HPDE6-E6E7 (cell line): ENCODE measurements at regions not wholly inside any gene's neighbourhood (a gene's known extent, or its start where the extent isn't known, plus 50 kb on each side); places are given as distances from the start of the nearest gene placed in this dataset.
"Not testable (repeated sequence)": the region's sequence is repeated elsewhere in the genome, so short reads cannot be mapped to it uniquely, and the experiment has no call there.

Experiments
- DNase-seq: peaks from one replicate; pipeline ENCODE4 v3.0.0; 2011; ENCODE audit warnings: missing footprints; ENCODE audit errors: extremely low spot score

- no peak for DNase-seq
Observed at GRCh38 chr2:210861038-210861665, 304.8 kb downstream of the CPS1 start.

DNA sequence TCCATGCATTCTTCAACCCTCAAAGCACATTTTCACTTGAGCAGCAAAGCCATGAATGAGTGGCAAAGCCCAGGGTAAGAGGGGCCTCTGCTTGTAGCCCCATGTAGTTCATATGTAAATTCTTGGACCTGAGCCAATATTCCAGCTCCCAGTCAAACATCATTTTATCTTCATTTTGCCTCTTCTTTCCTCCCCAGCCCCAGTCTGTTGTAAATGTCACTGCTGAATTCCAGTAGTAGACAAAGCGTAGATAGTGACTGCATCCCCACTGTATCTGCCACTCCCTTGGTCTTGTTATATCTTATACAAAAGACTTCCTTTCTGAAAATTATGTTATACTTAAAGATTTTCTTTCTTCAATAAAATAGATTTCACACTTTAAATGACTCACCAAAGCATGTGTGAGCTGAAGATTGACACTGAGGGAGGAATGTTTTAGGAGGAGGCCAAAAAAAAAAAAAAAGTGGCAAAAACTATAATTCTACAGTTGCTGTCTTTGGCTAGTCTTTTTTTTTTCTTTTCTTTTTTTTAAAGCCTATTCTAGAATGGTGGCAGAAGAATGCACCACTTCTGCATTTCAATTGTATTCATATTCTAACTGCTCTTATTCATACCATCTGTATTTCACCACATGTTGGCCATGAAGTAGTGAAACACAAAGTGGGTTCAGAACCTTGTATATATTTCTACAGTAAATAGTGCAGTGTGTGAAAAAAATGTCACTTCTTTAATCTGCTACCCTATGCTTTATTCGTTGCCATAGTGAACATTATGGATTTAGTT is 306.1 kb downstream of the CPS1 start:
- DNase-seq = no peak

DNA sequence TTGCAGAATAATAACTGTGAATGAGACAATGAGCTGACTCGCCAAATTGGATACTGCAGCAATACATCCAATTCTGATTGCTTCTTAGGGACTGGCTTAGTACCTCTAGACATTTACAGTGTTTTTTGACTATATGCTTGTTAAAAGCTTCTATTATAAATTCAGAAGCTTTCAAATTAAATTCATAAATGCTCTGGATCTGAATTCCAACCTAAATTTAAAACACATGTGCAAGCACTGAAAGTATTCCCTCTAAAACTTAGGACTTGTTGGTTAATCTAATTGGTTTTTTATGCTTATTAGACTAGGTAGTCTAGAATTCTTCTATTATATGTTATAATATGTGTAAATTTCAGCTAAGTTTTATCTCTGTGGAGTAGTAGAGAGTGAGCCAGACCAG is 306.9 kb downstream of the CPS1 start:
- no peak for DNase-seq

DNA sequence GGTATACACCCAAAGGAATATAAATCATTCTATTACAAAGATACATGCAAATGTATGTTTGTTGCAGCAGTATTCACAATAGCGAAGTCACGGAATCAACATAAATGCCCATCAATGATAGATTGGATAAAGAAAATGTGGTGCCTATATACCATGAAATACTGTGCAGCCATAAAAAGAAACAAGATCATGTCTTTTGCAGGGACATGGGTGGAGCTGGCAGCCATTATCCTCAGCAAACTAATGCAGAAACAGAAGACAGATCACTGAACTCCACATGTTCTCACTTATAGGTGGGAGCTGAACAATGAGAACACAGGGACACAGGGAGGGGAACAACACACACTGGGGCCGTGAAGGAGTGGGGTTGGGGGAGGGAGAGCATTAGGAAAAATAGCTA is 315.2 kb downstream of the CPS1 start:
- DNase-seq = not testable (repeated sequence)

- no peak for DNase-seq
Observed at GRCh38 chr2:210873631-210874030, 317.2 kb downstream of the CPS1 start.

GRCh38 chr2:210884227-210884626 is 327.8 kb downstream of the CPS1 start:
- no peak for DNase-seq

GRCh38 chr2:210888035-210888434 is 331.6 kb downstream of the CPS1 start:
- no peak for DNase-seq

DNA sequence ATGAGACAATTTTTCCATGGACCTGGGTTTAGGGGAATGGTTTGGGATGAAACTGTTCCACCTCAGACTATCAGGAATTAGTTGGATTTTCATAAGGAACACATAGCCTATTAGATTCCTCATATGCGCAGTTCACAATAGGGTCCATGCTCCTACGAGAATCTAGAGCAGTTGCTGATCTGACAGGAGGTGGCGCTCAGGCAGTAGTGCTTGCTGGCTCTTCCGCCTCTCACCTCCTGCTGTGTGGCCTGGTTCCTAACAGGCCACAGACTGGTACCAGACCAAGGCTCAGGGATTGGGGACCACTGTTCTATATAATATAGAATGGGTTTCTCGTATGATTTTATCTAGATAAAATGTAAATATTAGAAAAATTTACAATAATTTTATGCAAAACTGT is 338.7 kb downstream of the CPS1 start:
- DNase-seq = no peak

- peak; percentile 8 for DNase-seq
Observed at GRCh38 chr2:210899131-210899530, 342.7 kb downstream of the CPS1 start.

DNA sequence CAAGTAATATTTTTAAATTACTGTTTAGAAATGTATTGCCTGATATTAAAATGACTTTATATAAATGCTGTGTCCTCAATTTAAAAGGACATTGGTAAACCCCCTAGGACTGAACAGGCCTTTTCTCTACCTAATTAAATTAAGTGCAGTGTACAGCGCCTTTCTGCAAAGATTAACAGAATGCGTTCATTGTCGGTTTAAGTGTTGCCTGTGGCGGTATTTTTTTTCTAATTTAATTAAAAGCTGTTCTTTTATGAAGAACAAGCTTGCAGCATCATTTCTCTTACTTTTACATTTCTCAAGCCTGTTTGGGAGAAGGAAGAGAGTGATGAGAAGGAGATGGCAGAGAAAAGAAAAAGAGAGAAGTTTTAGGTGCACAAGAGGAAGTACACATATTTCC is 344.9 kb downstream of the CPS1 start:
- no peak for DNase-seq

DNA sequence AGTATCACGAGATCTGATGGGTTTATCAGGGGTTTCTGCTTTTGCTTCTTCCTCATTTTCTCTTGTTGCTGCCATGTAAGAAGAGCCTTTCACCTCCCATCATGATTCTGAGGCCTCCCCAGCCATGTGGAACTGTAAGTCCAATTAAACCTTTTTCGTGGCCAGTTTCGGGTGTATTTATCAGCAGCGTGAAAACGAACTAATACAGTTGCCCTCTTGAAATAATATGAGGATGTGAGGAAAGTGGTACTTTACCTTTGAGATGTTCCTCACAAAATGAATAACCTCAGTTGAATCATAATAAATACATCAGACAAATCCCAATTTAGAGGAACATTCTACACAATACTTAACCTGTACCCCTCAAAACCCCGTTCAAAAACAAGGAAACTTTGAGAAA is 356.4 kb downstream of the CPS1 start:
- DNase-seq = no peak

DNA sequence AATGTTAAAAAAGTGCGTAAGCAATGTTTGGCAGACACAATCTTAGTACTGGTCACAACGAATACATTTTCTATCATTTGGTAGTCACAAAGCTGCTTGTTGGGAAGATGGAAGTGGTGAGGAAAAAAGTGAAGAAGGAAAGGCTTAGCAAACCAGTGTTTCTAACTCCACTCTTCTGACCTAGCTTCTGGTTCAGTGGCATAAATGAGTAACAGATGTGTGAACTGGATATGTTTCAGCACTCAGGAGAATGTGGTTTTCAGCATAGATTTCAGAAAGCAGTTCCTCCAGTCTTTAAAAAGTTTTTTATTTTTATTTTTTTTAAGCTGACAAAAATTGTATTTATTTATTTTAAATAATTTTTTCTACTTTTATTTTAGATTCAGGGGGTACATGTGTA is 357.1 kb downstream of the CPS1 start:
- DNase-seq = no peak

- no peak for DNase-seq
Observed at GRCh38 chr2:210915912-210916311, 359.5 kb downstream of the CPS1 start.

GRCh38 chr2:210917465-210917864 is 361.1 kb downstream of the CPS1 start:
- DNase-seq = no peak

DNA sequence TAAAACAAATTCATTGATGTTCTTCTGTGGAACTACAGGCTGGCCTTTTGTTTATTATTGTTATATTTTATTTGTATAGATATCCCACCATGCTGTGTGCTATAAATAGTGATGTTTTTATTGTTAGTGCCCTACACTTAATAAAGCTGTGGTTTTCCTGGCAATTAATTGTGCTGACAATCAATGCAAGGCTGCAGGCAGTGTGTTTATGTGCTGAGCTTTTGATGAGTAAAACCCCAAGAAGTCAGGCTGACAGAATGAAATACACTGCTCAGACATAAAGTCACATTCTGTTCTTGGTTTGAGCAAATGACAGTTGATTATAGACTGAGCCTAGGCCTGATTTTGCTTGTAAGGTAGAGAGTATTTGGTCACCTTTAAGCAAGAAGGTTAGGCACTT is 362.7 kb downstream of the CPS1 start:
- no peak for DNase-seq

- no peak for DNase-seq
Observed at GRCh38 chr2:210922419-210922818, 366.0 kb downstream of the CPS1 start.

- DNase-seq = no peak
Observed at GRCh38 chr2:210928714-210929113, 372.3 kb downstream of the CPS1 start.

DNA sequence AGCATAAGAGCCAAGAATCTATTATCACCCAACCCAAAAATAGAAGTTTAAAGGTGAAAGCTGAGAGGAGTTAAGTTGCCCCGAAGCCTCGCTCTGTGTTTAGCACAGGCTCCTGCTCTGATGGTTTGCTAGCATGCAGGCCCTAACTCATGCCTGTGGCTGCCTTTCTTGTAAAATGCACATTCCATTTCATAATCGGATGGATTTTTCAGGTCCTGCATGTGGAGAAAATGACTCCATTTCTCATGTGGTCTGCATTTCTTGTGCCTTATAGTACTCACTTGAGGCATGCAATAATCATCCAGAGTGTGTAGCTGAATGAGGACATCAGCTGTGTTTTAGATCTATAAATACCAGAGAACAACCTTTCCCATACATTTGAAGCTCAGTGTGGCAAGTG is 381.8 kb downstream of the CPS1 start:
- DNase-seq = no peak

- DNase-seq = no peak
Observed at GRCh38 chr2:210946395-210946794, 390.0 kb downstream of the CPS1 start.

DNA sequence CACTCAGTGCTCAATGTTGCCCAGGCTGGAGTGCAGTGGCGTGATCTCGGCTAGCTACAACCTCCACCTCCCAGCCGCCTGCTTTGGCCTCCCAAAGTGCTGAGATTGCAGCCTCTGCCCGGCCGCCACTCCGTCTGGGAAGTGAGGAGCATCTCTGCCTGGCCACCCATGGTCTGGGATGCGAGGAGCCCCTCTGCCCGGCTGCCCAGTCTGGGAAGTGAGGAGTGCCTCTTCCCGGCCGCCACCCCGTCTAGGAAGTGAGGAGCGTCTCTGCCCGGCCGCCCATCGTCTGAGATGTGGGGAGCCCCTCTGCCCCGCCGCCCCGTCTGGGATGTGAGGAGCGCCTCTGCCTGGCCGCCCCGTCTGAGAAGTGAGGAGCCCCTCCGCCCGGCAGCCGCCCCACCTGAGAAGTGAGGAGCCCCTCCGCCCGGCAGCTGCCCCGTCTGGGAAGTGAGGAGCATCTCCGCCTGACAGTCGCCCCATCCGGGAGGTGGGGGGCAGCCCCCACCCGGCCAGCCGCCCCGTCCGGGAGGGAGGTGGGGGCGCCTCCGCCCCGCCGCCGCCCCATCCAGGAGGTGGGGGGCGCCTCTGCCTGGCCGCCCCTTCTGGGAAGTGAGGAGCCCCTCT is 394.1 kb downstream of the CPS1 start:
- not testable (repeated sequence) for DNase-seq

DNA sequence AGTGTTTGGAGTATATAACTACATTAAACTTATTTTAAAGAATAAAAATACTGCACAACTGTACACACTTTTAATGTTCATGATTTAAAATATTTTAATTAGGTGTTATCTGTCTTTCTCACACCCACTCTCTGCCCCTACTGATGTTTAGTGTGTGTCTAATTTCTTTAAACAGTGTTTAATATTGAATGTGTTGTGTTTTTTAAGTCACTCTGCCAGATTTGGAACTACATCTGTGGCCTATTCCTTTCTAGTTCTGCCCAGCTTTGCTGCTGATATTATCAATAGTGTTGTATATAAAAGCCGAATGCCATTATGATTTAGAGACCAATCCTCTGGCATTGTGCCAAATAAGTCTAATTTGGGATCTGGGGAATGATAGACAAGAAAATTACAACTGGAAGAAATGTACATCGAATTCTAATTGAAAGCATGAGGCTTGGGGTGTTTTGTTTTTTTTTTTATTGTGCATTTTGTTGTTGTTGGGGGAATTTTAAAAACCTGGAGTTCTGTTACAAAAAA is 398.0 kb downstream of the CPS1 start:
- DNase-seq = no peak

- peak; percentile 25 for DNase-seq
Observed at GRCh38 chr2:210955591-210955990, 399.2 kb downstream of the CPS1 start.

DNA sequence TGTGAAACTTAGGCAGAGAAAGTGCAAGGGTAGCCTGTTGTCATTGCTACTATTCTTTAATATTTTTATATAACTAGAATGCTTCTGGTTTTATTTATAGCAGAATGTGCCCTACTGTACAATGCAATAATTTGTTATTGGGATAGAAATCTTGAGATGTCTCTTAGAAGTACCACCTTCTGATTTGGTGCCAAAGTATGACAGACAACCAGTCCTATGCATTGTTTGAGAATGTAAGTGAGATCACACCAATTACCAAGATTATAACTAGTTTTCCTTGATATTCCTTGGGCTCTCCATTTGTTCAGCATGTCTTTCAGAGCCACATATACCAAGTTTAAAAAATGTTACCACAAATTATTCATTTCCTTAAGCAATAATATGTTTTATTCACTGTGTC is 399.7 kb downstream of the CPS1 start:
- no peak for DNase-seq
